H1 (cell line): ENCODE measurements at regions not wholly inside any gene's neighbourhood (a gene's known extent, or its start where the extent isn't known, plus 50 kb on each side); places are given as distances from the start of the nearest gene placed in this dataset.

ENCODE experiments used
- CTCF ChIA-PET: fragments of 300-600 bp; sonication (Branson Sonifier 250); formaldehyde crosslinking; loops from one replicate; lab custom pipeline; 2021; ENCODE audit not compliant: partially characterized antibody; lab: Charles Lee
- POLR2A ChIA-PET: fragments of 300-600 bp; sonication (Branson Sonifier 250); formaldehyde crosslinking; loops from one replicate; lab custom pipeline; 2021; ENCODE audit warnings: inconsistent platforms; ENCODE audit not compliant: partially characterized antibody; lab: Charles Lee
- DNase-seq, 2 experiments: peaks; one replicate each; pipeline versions ENCODE4 v3.0.0 to v3.0.0-alpha.2; 2010 to 2022; ENCODE audit warnings: low spot score in 2 of 2, low read depth in 1 of 2, mixed read lengths in 1 of 2
- FAIRE-seq: peaks from 2 replicates; lab custom pipeline; 2011; peaks lifted over from hg19 to GRCh38; lab: Jason Lieb, UNC
- H2AFZ ChIP-seq: 2 replicates; pipeline ENCODE4 v1.8.1; 2012; ENCODE audit warnings: low read length, inconsistent platforms
- H2AK5ac ChIP-seq: 2 replicates; pipeline ENCODE4 v1.6.1; 2013; ENCODE audit warnings: low read depth, low read length
- H2BK120ac ChIP-seq: replicated peaks from 2 replicates; pipeline ENCODE3; 2013; ENCODE audit warnings: low read depth, low read length, inconsistent platforms
- H2BK12ac ChIP-seq: 2 replicates; pipeline ENCODE4 v1.6.1; 2013; ENCODE audit warnings: low read depth, low read length
- H2BK15ac ChIP-seq: 2 replicates; pipeline ENCODE4 v1.6.1; 2013; ENCODE audit warnings: low read length
- H2BK20ac ChIP-seq: 2 replicates; pipeline ENCODE4 v1.6.1; 2013; ENCODE audit warnings: low read length
- H2BK5ac ChIP-seq: 2 replicates; pipeline ENCODE4 v1.6.1; 2013; ENCODE audit warnings: low read depth, low read length
- H3K14ac ChIP-seq: 2 replicates; pipeline ENCODE4 v1.6.1; 2013; ENCODE audit warnings: inconsistent platforms; ENCODE audit not compliant: insufficient read length
- H3K18ac ChIP-seq: 2 replicates; pipeline ENCODE4 v1.6.1; 2013; ENCODE audit warnings: low read length; ENCODE audit errors: extremely low read depth
- H3K23ac ChIP-seq: 2 replicates; pipeline ENCODE4 v1.6.1; 2013; ENCODE audit warnings: inconsistent platforms; ENCODE audit not compliant: insufficient read length
- H3K23me2 ChIP-seq: 2 replicates; pipeline ENCODE4 v1.6.1; 2013; ENCODE audit warnings: low read depth, low read length
- H3K27ac ChIP-seq: 2 replicates; pipeline ENCODE4 v1.6.1; 2011; ENCODE audit warnings: low read depth, low read length, inconsistent platforms
- H3K27me3 ChIP-seq, 4 experiments: replicated peaks in 1 of 4; 1 replicate in 1 of 4; 2 replicates in 3 of 4; pipeline versions ENCODE4 v1.6.1 to v1.8.1; 2011 to 2013; ENCODE audit warnings: low read length in 3 of 4, mild to moderate bottlenecking in 3 of 4, inconsistent platforms in 2 of 4, mixed read lengths in 2 of 4, moderate library complexity in 1 of 4; ENCODE audit not compliant: control insufficient read depth in 3 of 4, insufficient read depth in 3 of 4; ENCODE audit errors: extremely low read depth in 1 of 4
- H3K36me3 ChIP-seq, 4 experiments: 2 replicates each; pipeline versions ENCODE4 v1.6.1 to v1.8.1; 2011 to 2013; ENCODE audit warnings: mild to moderate bottlenecking in 4 of 4, low read length in 3 of 4, moderate library complexity in 2 of 4, control low read depth in 1 of 4, inconsistent platforms in 1 of 4; ENCODE audit not compliant: insufficient read depth in 4 of 4, control insufficient read depth in 2 of 4
- H3K4ac ChIP-seq: replicated peaks from 2 replicates; pipeline ENCODE3; 2013; ENCODE audit warnings: low read length, low read depth, mixed read lengths, inconsistent platforms; ENCODE audit not compliant: insufficient read length
- H3K4me1 ChIP-seq, 4 experiments: replicated peaks in 1 of 4; 1 replicate in 1 of 4; 2 replicates in 3 of 4; pipeline versions ENCODE4 v1.6.1 to v1.8.1; 2011 to 2013; ENCODE audit warnings: low read length in 3 of 4, inconsistent platforms in 2 of 4, mixed read lengths in 1 of 4; ENCODE audit not compliant: insufficient read depth in 4 of 4, control insufficient read depth in 3 of 4
- H3K4me2 ChIP-seq, 2 experiments: 2 replicates each; pipeline versions ENCODE4 v1.6.1 to v1.8.1; 2011 to 2013; ENCODE audit warnings: low read depth in 2 of 2, low read length in 2 of 2, control low read depth in 1 of 2, inconsistent platforms in 1 of 2, mild to moderate bottlenecking in 1 of 2; ENCODE audit not compliant: insufficient read depth in 1 of 2
- H3K4me3 ChIP-seq, 4 experiments: fragments of 200-600, 300-600 bp in 1 of 4; sonication (generic), shearing (Covaris generic), sonication (Bioruptor Twin) in 1 of 4; 2 replicates each; pipeline versions ENCODE4 v1.5.1 to v1.8.1; 2011 to 2016; ENCODE audit warnings: low read length in 4 of 4, low read depth in 3 of 4, control low read depth in 2 of 4, inconsistent platforms in 2 of 4, mild to moderate bottlenecking in 2 of 4, mixed read lengths in 1 of 4, moderate library complexity in 1 of 4; ENCODE audit not compliant: insufficient read depth in 2 of 4; ENCODE audit errors: extremely low read depth in 1 of 4
- H3K56ac ChIP-seq: replicated peaks from 2 replicates; pipeline ENCODE3; 2013; ENCODE audit warnings: low read depth, mild to moderate bottlenecking, mixed read lengths, low read length, inconsistent platforms; ENCODE audit not compliant: insufficient read length
- H3K79me1 ChIP-seq: 2 replicates; pipeline ENCODE4 v1.6.1; 2013; ENCODE audit warnings: low read depth, low read length, control low read depth
- H3K79me2 ChIP-seq, 2 experiments: 2 replicates each; pipeline versions ENCODE4 v1.6.1 to v1.8.1; 2012 to 2013; ENCODE audit warnings: low read length in 2 of 2, mild to moderate bottlenecking in 2 of 2, inconsistent platforms in 1 of 2; ENCODE audit not compliant: insufficient read depth in 2 of 2, control insufficient read depth in 1 of 2
- H3K9ac ChIP-seq, 4 experiments: replicated peaks in 1 of 4; 1 replicate in 1 of 4; 2 replicates in 3 of 4; pipeline versions ENCODE4 v1.6.1 to v1.8.1; 2011 to 2013; ENCODE audit warnings: low read depth in 3 of 4, low read length in 3 of 4, control low read depth in 2 of 4, mild to moderate bottlenecking in 2 of 4, moderate library complexity in 2 of 4, inconsistent platforms in 1 of 4; ENCODE audit errors: extremely low read depth in 1 of 4
- H3K9me3 ChIP-seq, 2 experiments: 2 replicates each; pipeline versions ENCODE4 v1.6.1 to v1.8.1; 2012 to 2013; ENCODE audit warnings: mild to moderate bottlenecking in 2 of 2, moderate library complexity in 2 of 2, control low read depth in 1 of 2, inconsistent platforms in 1 of 2, low read depth in 1 of 2, low read length in 1 of 2, mixed read lengths in 1 of 2; ENCODE audit not compliant: insufficient read depth in 2 of 2
- H4K20me1 ChIP-seq, 2 experiments: replicated peaks in 1 of 2; 2 replicates each; pipeline versions ENCODE3 to v1.8.1; 2011 to 2013; ENCODE audit warnings: inconsistent platforms in 2 of 2, low read length in 2 of 2, mild to moderate bottlenecking in 1 of 2; ENCODE audit not compliant: insufficient read depth in 2 of 2, control insufficient read depth in 1 of 2
- H4K5ac ChIP-seq: 2 replicates; pipeline ENCODE4 v1.6.1; 2013; ENCODE audit warnings: low read length, low read depth, mixed read lengths, inconsistent platforms; ENCODE audit not compliant: insufficient read length
- H4K8ac ChIP-seq: 2 replicates; pipeline ENCODE4 v1.8.0; 2013; ENCODE audit warnings: mild to moderate bottlenecking, moderate library complexity, low read length, inconsistent platforms; ENCODE audit not compliant: insufficient read depth; ENCODE audit errors: extremely low read depth
- H4K91ac ChIP-seq: replicated peaks from 2 replicates; pipeline ENCODE3; 2013; ENCODE audit warnings: low read length, mixed read lengths, inconsistent platforms; ENCODE audit not compliant: insufficient read length
- BCL11A ChIP-seq, 2 experiments: IDR thresholded peaks; one replicate each; pipeline ENCODE4 v1.6.1; 2011; ENCODE audit warnings: low read depth in 2 of 2, low read length in 2 of 2, mild to moderate bottlenecking in 2 of 2
- CHD2 ChIP-seq: IDR thresholded peaks from 2 replicates; pipeline ENCODE4 v1.6.1; 2012; ENCODE audit warnings: low read length, improper control_type of control experiment
- EGR1 ChIP-seq: IDR thresholded peaks from 2 replicates; pipeline ENCODE4 v1.6.1; 2011; ENCODE audit warnings: low read depth, low read length, borderline replicate concordance
- EP300 ChIP-seq, 2 experiments: IDR thresholded peaks; 1 replicate in 1 of 2; 2 replicates in 1 of 2; pipeline ENCODE4 v1.6.1; 2011 to 2012; ENCODE audit warnings: low read depth in 2 of 2, low read length in 2 of 2, mild to moderate bottlenecking in 2 of 2, borderline replicate concordance in 1 of 2, inconsistent platforms in 1 of 2, moderate library complexity in 1 of 2
- HDAC2 ChIP-seq, 2 experiments: fragments of 300-600 bp in 1 of 2; sonication (generic) in 1 of 2; IDR thresholded peaks; 2 replicates each; pipeline ENCODE4 v1.6.1; 2011 to 2012; ENCODE audit warnings: low read depth in 2 of 2, low read length in 2 of 2, mild to moderate bottlenecking in 2 of 2, moderate library complexity in 2 of 2, borderline replicate concordance in 1 of 2, inconsistent platforms in 1 of 2
- HDAC6 ChIP-seq: IDR thresholded peaks from one replicate; pipeline ENCODE4 v1.7.1; 2012; ENCODE audit warnings: low read depth, mild to moderate bottlenecking, inconsistent platforms, low read length, moderate library complexity
- JUN ChIP-seq: IDR thresholded peaks from 2 replicates; pipeline ENCODE4 v1.6.1; 2011; ENCODE audit warnings: low read depth, mild to moderate bottlenecking, improper control_type of control experiment, low read length
- MAX ChIP-seq: IDR thresholded peaks from 2 replicates; pipeline ENCODE4 v1.6.1; 2012; ENCODE audit warnings: inconsistent platforms
- PHF8 ChIP-seq: fragments of 200-600 bp; sonication (generic); conservative IDR thresholded peaks from 2 replicates; pipeline ENCODE4 v1.7.1; 2012; ENCODE audit warnings: low read depth, mild to moderate bottlenecking, inconsistent platforms, low read length, moderate library complexity
- POLR2A ChIP-seq, 2 experiments: IDR thresholded peaks; 1 replicate in 1 of 2; 2 replicates in 1 of 2; pipeline ENCODE4 v1.6.1; 2011; ENCODE audit warnings: low read depth in 2 of 2, low read length in 2 of 2, mild to moderate bottlenecking in 2 of 2; ENCODE audit errors: control extremely low read depth in 1 of 2
- SAP30 ChIP-seq: fragments of 300-600 bp; sonication (generic); IDR thresholded peaks from 2 replicates; pipeline ENCODE4 v1.7.1; 2012; ENCODE audit warnings: low read length, moderate library complexity, mild to moderate bottlenecking, inconsistent platforms; ENCODE audit not compliant: insufficient read depth, insufficient replicate concordance
- SIRT6 ChIP-seq: IDR thresholded peaks from one replicate; pipeline ENCODE4 v1.7.1; 2012; ENCODE audit warnings: low read length, inconsistent platforms
- SP2 ChIP-seq: IDR thresholded peaks from 2 replicates; pipeline ENCODE4 v1.6.1; 2012; ENCODE audit warnings: mild to moderate bottlenecking, low read length, inconsistent platforms
- WGBS, 2 experiments: shearing (Covaris generic) in 1 of 2; methylation state at CpG; one replicate each; pipeline versions ENCODE4 v1.1.6 to v1.1.7; 2013 to 2015; ENCODE audit warnings: low lambda C conversion rate in 2 of 2, mixed read lengths in 2 of 2, inconsistent platforms in 1 of 2, low coverage in 1 of 2, missing lambda C conversion rate in 1 of 2; ENCODE audit not compliant: insufficient replicate concordance in 2 of 2, insufficient coverage in 1 of 2, insufficient read length in 1 of 2; ENCODE audit errors: extremely low coverage in 1 of 2, missing lambda C conversion rate in 1 of 2; 5-methylcytosine and 5-hydroxymethylcytosine counted together

GRCh38 chr2:145190031-145190703 lies 670.2 kb upstream of the ZEB2 start:
- Histone ChIP-seq H4K91ac (no peak overlapping the region), H4K8ac (no peak overlapping the region), H2BK15ac (no peak overlapping the region), H3K14ac (no peak overlapping the region), H3K23ac (no peak overlapping the region), H3K9ac (no peak overlapping the region), H2BK5ac (no peak overlapping the region), H3K27ac (no peak overlapping the region), H2BK20ac (no peak overlapping the region), H4K20me1 (no peaks in the 10 kb centered on the region), H3K36me3 (no peaks in the 10 kb centered on the region), H3K4me1 (peaks cover 0 to 8% (median 3%) of the 10 kb centered on the region in 4 experiments; a peak in 1 of 7 replicates), H3K4ac (no peak overlapping the region), H3K79me1 (no peaks in the 10 kb centered on the region), H3K4me2 (no peak overlapping the region), H3K27me3 (no peaks in the 10 kb centered on the region), H3K4me3 (no peak overlapping the region), H3K56ac (no peak overlapping the region), H2BK12ac (no peak overlapping the region), H3K79me2 (no peaks in the 10 kb centered on the region), H3K18ac (no peak overlapping the region), H2AFZ (0 out of 2 replicates have a peak overlapping the region, but pooled peaks have one; percentile 57), H3K23me2 (no peaks in the 10 kb centered on the region), H3K9me3 (no peaks in the 10 kb centered on the region), H4K5ac (no peak overlapping the region), H2AK5ac (no peak overlapping the region), H2BK120ac (no peak overlapping the region)
- ChIA-PET CTCF (interaction anchor here (0.7 kb wide), 2 partner anchors 75 to 177 kb away, joined by 3 to 4 read pairs; no protein-coding TSS in a partner anchor), POLR2A (no interaction called here)
- FAIRE-seq (no peak), DNase-seq (no peak)
- 91% methylated on average over 7 of the region's 7 CpGs; no CpG with 5 or more reads in 1 of the 2 experiments for WGBS, 2 experiments
- TF ChIP-seq MAX (no peak), SP2 (no peak), JUN (no peak), BCL11A (IDR thresholded peaks at IDR 0.05; ENCODE audit: low read depth in 2 of 2, low read length in 2 of 2) (no peak), SAP30 (no peak), CHD2 (no peak), PHF8 (no peak), EGR1 (no peak), HDAC6 (no peak), SIRT6 (no peak), EP300 (IDR thresholded peaks at IDR 0.05; ENCODE audit: borderline replicate concordance in 1 of 2, low read depth in 2 of 2, low read length in 2 of 2) (no peak), HDAC2 (IDR thresholded peaks at IDR 0.05; ENCODE audit: borderline replicate concordance in 1 of 2, low read depth in 2 of 2, low read length in 2 of 2) (no peak), POLR2A (IDR thresholded peaks at IDR 0.05; ENCODE audit: control extremely low read depth in 1 of 2, low read depth in 2 of 2, low read length in 2 of 2) (no peak)
